ENCODE measurements at regions not wholly inside any gene's neighbourhood (a gene's known extent, or its start where the extent isn't known, plus 50 kb on each side); places are given as distances from the start of the nearest gene placed in this dataset.

DNA sequence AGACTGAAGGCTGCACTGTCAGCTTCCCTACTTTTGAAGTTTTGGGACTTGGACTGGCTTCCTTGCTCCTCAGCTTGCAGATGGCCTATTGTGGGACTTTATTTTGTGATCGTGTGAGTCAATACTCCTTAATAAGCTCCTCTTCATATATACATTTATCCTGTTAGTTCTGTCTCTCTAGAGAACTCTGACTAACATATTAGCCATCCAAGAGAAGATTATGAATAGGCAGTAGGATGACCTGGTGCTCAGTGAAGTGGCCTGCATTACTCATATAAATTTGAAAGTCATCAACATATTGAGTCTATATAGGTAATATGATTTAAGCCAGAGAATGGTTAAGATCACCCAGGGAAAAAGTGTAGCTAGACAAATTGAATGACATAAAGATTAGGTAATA, 136.3 kb upstream of the UFM1 start:
- Histone ChIP-seq H3K9me3 (ENCODE audit: control insufficient read depth, insufficient read depth, low read length) (no peaks in the 10 kb centered on the region), H3K27ac (ENCODE audit: low read depth, low read length) (no peak overlapping the region), H3K4me3 (ENCODE audit: low read depth, low read length) (no peak overlapping the region), H3K27me3 (ENCODE audit: control insufficient read depth, insufficient read depth, low read length) (no peaks in the 10 kb centered on the region)
- ChIA-PET POLR2A (no interaction called here), CTCF (no interaction called here)
- DNase-seq (ENCODE audit: low read depth, low spot score): no peak
- no peak for TF ChIP-seq CTCF (IDR thresholded peaks at IDR 0.05; ENCODE audit: low read depth, low read length)

DNA sequence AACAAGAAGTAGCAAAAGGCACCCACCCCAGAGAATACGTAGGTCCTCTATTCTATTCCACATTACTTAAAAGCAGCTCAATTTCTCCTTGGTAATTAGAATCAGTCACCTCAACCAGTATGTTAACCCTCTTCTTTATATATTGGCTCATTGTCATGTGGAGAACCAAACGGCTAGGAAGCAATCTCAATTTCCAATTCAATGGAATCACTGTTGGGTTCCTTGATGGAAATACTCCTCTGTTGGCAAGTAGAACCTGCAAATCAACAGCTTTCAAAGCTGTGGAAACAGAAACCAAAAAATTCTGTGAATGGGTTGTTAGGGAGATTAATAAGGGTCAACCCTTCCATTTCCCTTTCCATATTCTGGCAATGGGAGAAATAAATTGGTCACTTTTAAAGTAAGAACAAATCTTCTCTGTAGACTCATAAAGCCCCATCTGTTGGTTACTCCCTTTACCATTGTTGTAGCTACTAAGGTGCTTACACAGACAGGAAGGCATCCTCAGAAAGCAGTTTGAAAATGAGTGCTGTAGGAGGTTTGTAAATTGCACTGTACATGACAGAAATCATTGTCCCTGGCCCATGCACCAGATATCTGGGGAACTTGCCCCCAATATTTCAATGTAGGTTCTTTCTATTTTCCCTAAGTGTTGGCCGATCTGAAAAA, 138.6 kb upstream of the UFM1 start:
- H3K9me3 ChIP-seq (ENCODE audit: control insufficient read depth, insufficient read depth, low read length): no peaks in the 10 kb centered on the region
- ChIA-PET CTCF (no interaction called here), POLR2A (no interaction called here)

DNA sequence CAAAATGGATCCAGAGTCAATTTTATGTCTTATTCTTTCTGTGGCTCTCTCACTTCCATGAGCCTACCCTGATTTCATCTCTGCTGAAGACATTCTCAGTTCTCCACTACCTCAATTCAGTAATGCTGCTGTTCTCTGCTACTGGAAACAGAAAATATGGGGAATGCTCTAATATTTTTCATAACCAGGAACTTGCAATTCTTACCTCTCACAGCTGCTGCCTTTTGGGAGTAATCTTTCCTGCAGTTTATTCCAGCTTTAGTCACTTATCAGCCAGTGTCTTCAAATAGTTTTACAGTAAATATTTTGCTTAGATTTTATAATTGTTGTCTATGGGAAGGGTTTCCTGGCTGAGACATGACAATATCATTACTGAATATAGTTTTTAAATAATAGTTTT, 145.1 kb upstream of the UFM1 start:
- Histone ChIP-seq H3K27me3 (ENCODE audit: control insufficient read depth, insufficient read depth, low read length) (no peaks in the 10 kb centered on the region), H3K9me3 (ENCODE audit: control insufficient read depth, insufficient read depth, low read length) (no peaks in the 10 kb centered on the region), H3K27ac (ENCODE audit: low read depth, low read length) (no peak overlapping the region), H3K4me3 (ENCODE audit: low read depth, low read length) (no peak overlapping the region)
- TF ChIP-seq CTCF (IDR thresholded peaks at IDR 0.05; ENCODE audit: low read depth, low read length): no peak
- no peak for DNase-seq (ENCODE audit: low read depth, low spot score)
- POLR2A ChIA-PET: no interaction called here
- CTCF ChIA-PET: no interaction called here

More for the DNA sequence above, 138.6 kb upstream of the UFM1 start:
- DNase-seq (ENCODE audit: low read depth, low spot score): no peak
- TF ChIP-seq CTCF (IDR thresholded peaks at IDR 0.05; ENCODE audit: low read depth, low read length): no peak
- Histone ChIP-seq H3K27ac (ENCODE audit: low read depth, low read length) (no peak overlapping the region), H3K27me3 (ENCODE audit: control insufficient read depth, insufficient read depth, low read length) (no peaks in the 10 kb centered on the region), H3K4me3 (ENCODE audit: low read depth, low read length) (no peak overlapping the region)

DNA sequence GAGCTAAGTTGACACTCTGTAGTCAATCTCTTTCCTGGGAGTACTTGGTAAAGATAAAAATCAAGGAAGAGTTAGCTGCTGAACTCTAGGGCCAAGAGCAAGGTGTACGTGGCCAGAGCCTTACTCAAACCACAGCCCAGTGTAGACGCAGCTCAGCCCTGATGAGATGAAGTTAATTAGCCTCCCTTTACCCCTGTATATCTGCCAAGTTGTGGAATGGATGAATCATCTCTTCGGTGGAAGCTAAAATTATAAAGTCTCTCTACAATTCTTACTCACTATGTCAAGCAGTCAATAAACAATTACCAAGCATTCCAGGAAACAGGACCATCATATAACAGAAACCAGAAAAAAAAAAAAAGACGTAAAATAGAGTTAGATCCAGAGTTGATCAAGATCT, 146.9 kb upstream of the UFM1 start:
- ChIA-PET POLR2A (interaction anchor here (0.7 kb wide), 1 partner anchor 200 kb away, joined by 4 read pairs; no protein-coding TSS in a partner anchor), CTCF (no interaction called here)
- Histone ChIP-seq H3K27ac (ENCODE audit: low read depth, low read length) (no peak overlapping the region), H3K4me3 (ENCODE audit: low read depth, low read length) (no peak overlapping the region), H3K27me3 (ENCODE audit: control insufficient read depth, insufficient read depth, low read length) (no peaks in the 10 kb centered on the region), H3K9me3 (ENCODE audit: control insufficient read depth, insufficient read depth, low read length) (no peaks in the 10 kb centered on the region)
- TF ChIP-seq CTCF (IDR thresholded peaks at IDR 0.05; ENCODE audit: low read depth, low read length): no peak
- DNase-seq (ENCODE audit: low read depth, low spot score): no peak

DNA sequence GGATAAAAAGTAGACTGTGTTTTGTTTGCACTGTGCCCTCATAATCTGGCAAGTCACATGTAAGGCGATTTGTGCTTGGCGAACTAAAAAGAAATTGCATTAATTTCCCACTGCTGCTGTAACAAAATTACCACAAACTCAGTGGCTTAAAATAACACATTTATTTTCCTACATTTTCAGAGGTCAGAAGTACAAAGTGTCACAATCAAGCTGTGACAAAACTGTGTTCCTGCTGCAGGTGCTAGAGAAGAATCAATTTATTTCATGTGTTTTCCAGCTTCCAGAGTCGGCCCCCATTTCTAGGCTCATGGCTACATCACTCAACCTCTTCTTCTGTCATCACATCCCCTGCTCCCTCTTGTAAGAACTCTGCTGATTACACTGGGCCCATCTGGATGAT, 158.6 kb upstream of the UFM1 start:
- Histone ChIP-seq H3K27ac (ENCODE audit: low read depth, low read length) (no peak overlapping the region), H3K4me3 (ENCODE audit: low read depth, low read length) (no peak overlapping the region), H3K27me3 (ENCODE audit: control insufficient read depth, insufficient read depth, low read length) (no peaks in the 10 kb centered on the region), H3K9me3 (ENCODE audit: control insufficient read depth, insufficient read depth, low read length) (no peaks in the 10 kb centered on the region)
- ChIA-PET CTCF (no interaction called here), POLR2A (no interaction called here)
- DNase-seq (ENCODE audit: low read depth, low spot score): no peak
- TF ChIP-seq CTCF (IDR thresholded peaks at IDR 0.05; ENCODE audit: low read depth, low read length): no peak
